Neutrophil (primary cell): ENCODE measurements at regions not wholly inside any gene's neighbourhood (a gene's known extent, or its start where the extent isn't known, plus 50 kb on each side); places are given as distances from the start of the nearest gene placed in this dataset.

Experiments used
- H3K27ac ChIP-seq: fragments of 200-600 bp; sonication (generic); 2 replicates; pipeline ENCODE4 v1.5.1; 2016; ENCODE audit warnings: mild to moderate bottlenecking, moderate library complexity
- H3K27me3 ChIP-seq: fragments of 200-600 bp; sonication (generic); 2 replicates; pipeline ENCODE4 v1.6.0; 2016; ENCODE audit warnings: mild to moderate bottlenecking
- H3K36me3 ChIP-seq: fragments of 200-600 bp; sonication (generic); 2 replicates; pipeline ENCODE4 v1.5.1; 2017
- H3K4me1 ChIP-seq, 2 experiments: fragments of 200-600 bp in 1 of 2; sonication (generic) in 1 of 2; 1 replicate in 1 of 2; 2 replicates in 1 of 2; pipeline versions ENCODE4 v1.5.1 to v1.6.1; 2013 to 2016; ENCODE audit warnings: low read depth in 1 of 2, low read length in 1 of 2, mild to moderate bottlenecking in 1 of 2, moderate library complexity in 1 of 2; ENCODE audit not compliant: control insufficient read depth in 1 of 2, insufficient read depth in 1 of 2
- H3K4me3 ChIP-seq, 2 experiments: fragments of 200-600 bp in 1 of 2; sonication (generic) in 1 of 2; 1 replicate in 1 of 2; 2 replicates in 1 of 2; pipeline ENCODE4 v1.5.1; 2013 to 2016; ENCODE audit warnings: low read depth in 1 of 2, low read length in 1 of 2, mild to moderate bottlenecking in 1 of 2, moderate library complexity in 1 of 2
- H3K9me3 ChIP-seq: fragments of 200-600 bp; sonication (generic); 2 replicates; pipeline ENCODE4 v1.5.1; 2016
- CTCF ChIP-seq: fragments of 200-600 bp; sonication (generic); IDR thresholded peaks from 2 replicates; pipeline ENCODE4 v1.5.1; 2016; ENCODE audit warnings: antibody characterized with exemption

- H3K36me3 ChIP-seq = no peaks in the 10 kb centered on the region
- peaks cover 0 to 11% of the 10 kb centered on the region in 2 experiments for H3K4me1 ChIP-seq
- H3K9me3 ChIP-seq = no peaks in the 10 kb centered on the region
- peaks cover 14% of the 10 kb centered on the region for H3K27me3 ChIP-seq
- no peak for TF ChIP-seq CTCF
- no peak overlapping the region for H3K27ac ChIP-seq
- no peak overlapping the region for H3K4me3 ChIP-seq
Observed at GRCh38 chr15:39497759-39498565, 82.9 kb upstream of the THBS1 start.

DNA sequence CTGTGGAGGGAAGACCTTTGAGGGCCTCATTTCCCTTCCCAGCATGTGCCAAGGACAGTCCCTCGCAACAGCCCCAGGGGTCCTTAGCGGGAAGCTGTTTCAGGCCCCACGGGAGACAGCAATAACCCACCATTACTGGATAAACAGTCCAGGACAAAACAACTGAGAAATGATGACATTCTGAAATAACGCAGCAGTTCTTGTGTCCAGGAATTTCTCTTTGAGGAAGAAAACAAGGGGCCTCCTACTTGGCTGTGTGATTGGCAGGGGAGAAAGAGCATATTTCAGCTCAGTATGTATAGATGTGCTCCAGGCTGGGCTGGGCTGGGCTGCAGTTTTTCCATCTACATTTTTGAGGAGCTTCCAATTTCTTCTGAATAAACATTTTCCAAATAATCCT lies 82.2 kb upstream of the THBS1 start:
- Histone ChIP-seq H3K27ac (no peak overlapping the region), H3K27me3 (peaks cover 14% of the 10 kb centered on the region), H3K4me3 (no peak overlapping the region), H3K36me3 (no peaks in the 10 kb centered on the region), H3K9me3 (no peaks in the 10 kb centered on the region), H3K4me1 (peaks cover 0 to 11% of the 10 kb centered on the region in 2 experiments)
- no peak for TF ChIP-seq CTCF

DNA sequence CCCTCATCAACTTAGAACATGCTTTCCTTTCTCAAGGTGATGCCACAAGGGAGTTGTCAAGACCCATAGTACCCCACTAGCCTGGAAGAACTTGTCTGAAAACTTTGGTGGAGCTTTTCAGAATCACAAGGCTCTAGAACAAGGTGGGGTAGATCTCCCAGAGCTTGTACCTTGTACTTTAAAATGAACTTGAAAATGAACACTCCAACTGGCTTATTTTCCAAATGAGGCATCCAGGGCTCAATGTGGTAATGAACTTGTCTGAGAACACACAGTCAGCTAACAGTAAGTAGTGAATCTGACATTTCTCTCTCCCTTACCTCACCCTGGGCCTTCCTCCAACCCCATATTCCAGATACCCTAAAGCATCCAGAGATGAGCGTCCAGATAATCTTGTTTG lies 81.8 kb upstream of the THBS1 start:
- no peaks in the 10 kb centered on the region for H3K36me3 ChIP-seq
- no peak for TF ChIP-seq CTCF
- no peak overlapping the region for H3K4me3 ChIP-seq
- H3K27ac ChIP-seq = no peak overlapping the region
- peaks cover 14% of the 10 kb centered on the region for H3K27me3 ChIP-seq
- no peaks in the 10 kb centered on the region for H3K9me3 ChIP-seq
- peaks cover 0 to 11% of the 10 kb centered on the region in 2 experiments for H3K4me1 ChIP-seq

GRCh38 chr15:39499681-39500080 lies 81.2 kb upstream of the THBS1 start:
- Histone ChIP-seq H3K27me3 (peaks cover 14% of the 10 kb centered on the region), H3K4me3 (no peak overlapping the region), H3K36me3 (no peaks in the 10 kb centered on the region), H3K4me1 (peaks cover 0 to 11% of the 10 kb centered on the region in 2 experiments), H3K9me3 (no peaks in the 10 kb centered on the region), H3K27ac (no peak overlapping the region)
- TF ChIP-seq CTCF = no peak

GRCh38 chr15:39501366-39502081 lies 79.4 kb upstream of the THBS1 start:
- Histone ChIP-seq H3K9me3 (no peaks in the 10 kb centered on the region), H3K4me3 (no peak overlapping the region), H3K4me1 (peaks cover 0 to 11% of the 10 kb centered on the region in 2 experiments), H3K36me3 (no peaks in the 10 kb centered on the region), H3K27me3 (peaks cover 14% of the 10 kb centered on the region), H3K27ac (no peak overlapping the region)
- TF ChIP-seq CTCF = no peak
